ENCODE measurements at regions not wholly inside any gene's neighbourhood (a gene's known extent, or its start where the extent isn't known, plus 50 kb on each side); places are given as distances from the start of the nearest gene placed in this dataset.
A peak's percentile ranks its signal among the peaks of the same experiment; 100 is the strongest.

GRCh38 chr2:19723021-19723420, 178.8 kb downstream of the TTC32 start:
- Histone ChIP-seq H3K4me1 (ENCODE audit: control insufficient read depth, insufficient read depth, low read length, unreplicated experiment) (peaks cover 5% of the 10 kb centered on the region), H3K79me2 (ENCODE audit: control insufficient read depth, insufficient read depth, low read length, unreplicated experiment) (no peaks in the 10 kb centered on the region), H3K27ac (ENCODE audit: low read depth, low read length) (peak overlapping the region; percentile 24; the same call in 1 of the 2 replicates), H2AFZ (ENCODE audit: low read length, unreplicated experiment) (no peak overlapping the region), H3K36me3 (ENCODE audit: insufficient read depth, low read length) (no peaks in the 10 kb centered on the region), H3K4me3 (ENCODE audit: low read depth, low read length) (no peak overlapping the region), H3K27me3 (ENCODE audit: insufficient read depth, low read length) (no peaks in the 10 kb centered on the region)

- Histone ChIP-seq H3K79me2 (ENCODE audit: control insufficient read depth, insufficient read depth, low read length, unreplicated experiment) (no peaks in the 10 kb centered on the region), H3K4me3 (ENCODE audit: low read depth, low read length) (no peak overlapping the region), H3K36me3 (ENCODE audit: insufficient read depth, low read length) (no peaks in the 10 kb centered on the region), H3K27me3 (ENCODE audit: insufficient read depth, low read length) (no peaks in the 10 kb centered on the region), H3K27ac (ENCODE audit: low read depth, low read length) (peak overlapping the region; percentile 24; the same call in 1 of the 2 replicates), H2AFZ (ENCODE audit: low read length, unreplicated experiment) (no peak overlapping the region), H3K4me1 (ENCODE audit: control insufficient read depth, insufficient read depth, low read length, unreplicated experiment) (peaks cover 5% of the 10 kb centered on the region)
Observed at GRCh38 chr2:19722531-19722971, 179.2 kb downstream of the TTC32 start.

GRCh38 chr2:19720306-19720705, 181.5 kb downstream of the TTC32 start:
- H3K4me1 ChIP-seq (ENCODE audit: control insufficient read depth, insufficient read depth, low read length, unreplicated experiment) = peaks cover 5% of the 10 kb centered on the region
- no peak overlapping the region for H2AFZ ChIP-seq (ENCODE audit: low read length, unreplicated experiment)
- no peak overlapping the region for H3K27ac ChIP-seq (ENCODE audit: low read depth, low read length)
- no peaks in the 10 kb centered on the region for H3K36me3 ChIP-seq (ENCODE audit: insufficient read depth, low read length)
- no peak overlapping the region for H3K4me3 ChIP-seq (ENCODE audit: low read depth, low read length)
- no peaks in the 10 kb centered on the region for H3K79me2 ChIP-seq (ENCODE audit: control insufficient read depth, insufficient read depth, low read length, unreplicated experiment)
- no peaks in the 10 kb centered on the region for H3K27me3 ChIP-seq (ENCODE audit: insufficient read depth, low read length)

- H3K27me3 ChIP-seq (ENCODE audit: insufficient read depth, low read length) = no peaks in the 10 kb centered on the region
- no peak overlapping the region for H3K27ac ChIP-seq (ENCODE audit: low read depth, low read length)
- no peaks in the 10 kb centered on the region for H3K36me3 ChIP-seq (ENCODE audit: insufficient read depth, low read length)
- no peak overlapping the region for H3K4me3 ChIP-seq (ENCODE audit: low read depth, low read length)
- no peak overlapping the region for H2AFZ ChIP-seq (ENCODE audit: low read length, unreplicated experiment)
- peaks cover 5% of the 10 kb centered on the region for H3K4me1 ChIP-seq (ENCODE audit: control insufficient read depth, insufficient read depth, low read length, unreplicated experiment)
- no peaks in the 10 kb centered on the region for H3K79me2 ChIP-seq (ENCODE audit: control insufficient read depth, insufficient read depth, low read length, unreplicated experiment)
Observed at GRCh38 chr2:19719540-19719939, 182.2 kb downstream of the TTC32 start.

GRCh38 chr2:19717446-19717845, 184.3 kb downstream of the TTC32 start:
- H3K79me2 ChIP-seq (ENCODE audit: control insufficient read depth, insufficient read depth, low read length, unreplicated experiment) = no peaks in the 10 kb centered on the region
- no peak overlapping the region for H3K27ac ChIP-seq (ENCODE audit: low read depth, low read length)
- no peak overlapping the region for H3K4me3 ChIP-seq (ENCODE audit: low read depth, low read length)
- H2AFZ ChIP-seq (ENCODE audit: low read length, unreplicated experiment) = no peak overlapping the region
- H3K4me1 ChIP-seq (ENCODE audit: control insufficient read depth, insufficient read depth, low read length, unreplicated experiment) = peaks cover 3% of the 10 kb centered on the region
- H3K36me3 ChIP-seq (ENCODE audit: insufficient read depth, low read length) = no peaks in the 10 kb centered on the region
- no peaks in the 10 kb centered on the region for H3K27me3 ChIP-seq (ENCODE audit: insufficient read depth, low read length)

GRCh38 chr2:19714926-19715325, 186.9 kb downstream of the TTC32 start:
- H3K4me1 ChIP-seq (ENCODE audit: control insufficient read depth, insufficient read depth, low read length, unreplicated experiment) = peaks cover 14% of the 10 kb centered on the region
- no peak overlapping the region for H2AFZ ChIP-seq (ENCODE audit: low read length, unreplicated experiment)
- no peak overlapping the region for H3K27ac ChIP-seq (ENCODE audit: low read depth, low read length)
- no peaks in the 10 kb centered on the region for H3K79me2 ChIP-seq (ENCODE audit: control insufficient read depth, insufficient read depth, low read length, unreplicated experiment)
- H3K4me3 ChIP-seq (ENCODE audit: low read depth, low read length) = no peak overlapping the region
- no peaks in the 10 kb centered on the region for H3K27me3 ChIP-seq (ENCODE audit: insufficient read depth, low read length)
- no peaks in the 10 kb centered on the region for H3K36me3 ChIP-seq (ENCODE audit: insufficient read depth, low read length)

GRCh38 chr2:19712850-19713249, 188.9 kb downstream of the TTC32 start:
- Histone ChIP-seq H3K27me3 (ENCODE audit: insufficient read depth, low read length) (no peaks in the 10 kb centered on the region), H3K36me3 (ENCODE audit: insufficient read depth, low read length) (no peaks in the 10 kb centered on the region), H3K4me1 (ENCODE audit: control insufficient read depth, insufficient read depth, low read length, unreplicated experiment) (peaks cover 14% of the 10 kb centered on the region), H3K79me2 (ENCODE audit: control insufficient read depth, insufficient read depth, low read length, unreplicated experiment) (no peaks in the 10 kb centered on the region), H3K4me3 (ENCODE audit: low read depth, low read length) (no peak overlapping the region), H2AFZ (ENCODE audit: low read length, unreplicated experiment) (no peak overlapping the region), H3K27ac (ENCODE audit: low read depth, low read length) (no peak overlapping the region)

- no peaks in the 10 kb centered on the region for H3K79me2 ChIP-seq (ENCODE audit: control insufficient read depth, insufficient read depth, low read length, unreplicated experiment)
- no peak overlapping the region for H2AFZ ChIP-seq (ENCODE audit: low read length, unreplicated experiment)
- H3K27me3 ChIP-seq (ENCODE audit: insufficient read depth, low read length) = no peaks in the 10 kb centered on the region
- peaks cover 14% of the 10 kb centered on the region for H3K4me1 ChIP-seq (ENCODE audit: control insufficient read depth, insufficient read depth, low read length, unreplicated experiment)
- H3K4me3 ChIP-seq (ENCODE audit: low read depth, low read length) = no peak overlapping the region; the same call in 1 of the 2 replicates
- H3K36me3 ChIP-seq (ENCODE audit: insufficient read depth, low read length) = no peaks in the 10 kb centered on the region
- H3K27ac ChIP-seq (ENCODE audit: low read depth, low read length) = peak overlapping the region; percentile 92
Observed at GRCh38 chr2:19711470-19712372, 190.1 kb downstream of the TTC32 start.

- H2AFZ ChIP-seq (ENCODE audit: low read length, unreplicated experiment) = no peak overlapping the region
- peak overlapping the region; percentile 92 for H3K27ac ChIP-seq (ENCODE audit: low read depth, low read length)
- H3K36me3 ChIP-seq (ENCODE audit: insufficient read depth, low read length) = no peaks in the 10 kb centered on the region
- H3K4me1 ChIP-seq (ENCODE audit: control insufficient read depth, insufficient read depth, low read length, unreplicated experiment) = peaks cover 18% of the 10 kb centered on the region
- H3K4me3 ChIP-seq (ENCODE audit: low read depth, low read length) = no peak overlapping the region
- no peaks in the 10 kb centered on the region for H3K79me2 ChIP-seq (ENCODE audit: control insufficient read depth, insufficient read depth, low read length, unreplicated experiment)
- H3K27me3 ChIP-seq (ENCODE audit: insufficient read depth, low read length) = no peaks in the 10 kb centered on the region
Observed at GRCh38 chr2:19710230-19710629, 191.6 kb downstream of the TTC32 start.

GRCh38 chr2:19709553-19709952, 192.2 kb downstream of the TTC32 start:
- H3K27me3 ChIP-seq (ENCODE audit: insufficient read depth, low read length) = no peaks in the 10 kb centered on the region
- no peak overlapping the region for H3K27ac ChIP-seq (ENCODE audit: low read depth, low read length)
- H3K79me2 ChIP-seq (ENCODE audit: control insufficient read depth, insufficient read depth, low read length, unreplicated experiment) = no peaks in the 10 kb centered on the region
- peaks cover 18% of the 10 kb centered on the region for H3K4me1 ChIP-seq (ENCODE audit: control insufficient read depth, insufficient read depth, low read length, unreplicated experiment)
- H3K36me3 ChIP-seq (ENCODE audit: insufficient read depth, low read length) = no peaks in the 10 kb centered on the region
- no peak overlapping the region for H3K4me3 ChIP-seq (ENCODE audit: low read depth, low read length)
- no peak overlapping the region for H2AFZ ChIP-seq (ENCODE audit: low read length, unreplicated experiment)

- Histone ChIP-seq H3K27me3 (ENCODE audit: insufficient read depth, low read length) (no peaks in the 10 kb centered on the region), H3K36me3 (ENCODE audit: insufficient read depth, low read length) (no peaks in the 10 kb centered on the region)
Observed at GRCh38 chr2:19708776-19709175, 193.0 kb downstream of the TTC32 start.

More at GRCh38 chr2:19708776-19709175, 193.0 kb downstream of the TTC32 start:
- peaks cover 18% of the 10 kb centered on the region for H3K4me1 ChIP-seq (ENCODE audit: control insufficient read depth, insufficient read depth, low read length, unreplicated experiment)
- H2AFZ ChIP-seq (ENCODE audit: low read length, unreplicated experiment) = no peak overlapping the region
- H3K79me2 ChIP-seq (ENCODE audit: control insufficient read depth, insufficient read depth, low read length, unreplicated experiment) = no peaks in the 10 kb centered on the region
- H3K27ac ChIP-seq (ENCODE audit: low read depth, low read length) = no peak overlapping the region
- no peak overlapping the region for H3K4me3 ChIP-seq (ENCODE audit: low read depth, low read length)

All from ACC112 (cell line).